ENCODE measurements at regions not wholly inside any gene's neighbourhood (a gene's known extent, or its start where the extent isn't known, plus 50 kb on each side); places are given as distances from the start of the nearest gene placed in this dataset.

DNA sequence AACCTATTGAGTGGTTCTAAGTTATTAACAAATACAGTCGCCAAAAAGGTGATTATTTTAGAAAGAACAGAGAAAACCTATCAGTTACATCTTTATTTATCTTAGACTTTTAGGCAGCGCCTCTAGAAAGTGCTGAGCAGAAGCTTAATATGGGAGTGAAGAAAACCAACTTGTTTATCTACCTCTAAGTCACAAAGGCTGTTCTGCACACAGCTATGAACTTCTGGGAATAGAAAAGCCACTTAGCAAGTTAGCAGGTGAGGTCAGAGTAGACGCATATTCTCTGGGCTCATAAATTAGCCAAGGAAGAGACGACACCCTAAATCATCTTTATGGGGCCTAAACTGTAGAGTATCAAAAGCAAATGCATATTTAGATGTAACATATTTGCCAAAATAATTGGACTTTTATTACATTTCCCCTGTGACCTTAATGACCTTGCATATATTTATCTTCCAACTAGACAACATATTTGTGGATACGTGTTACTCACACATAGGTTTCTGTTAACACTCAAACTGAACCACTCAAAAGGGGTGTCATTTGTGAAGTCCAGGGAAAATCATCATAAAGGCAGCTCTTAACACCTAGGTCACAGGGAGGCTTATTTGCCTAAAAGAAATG, 267.1 kb downstream of the ADGB start:
- no peak for DNase-seq (ENCODE audit: low spot score)

DNA sequence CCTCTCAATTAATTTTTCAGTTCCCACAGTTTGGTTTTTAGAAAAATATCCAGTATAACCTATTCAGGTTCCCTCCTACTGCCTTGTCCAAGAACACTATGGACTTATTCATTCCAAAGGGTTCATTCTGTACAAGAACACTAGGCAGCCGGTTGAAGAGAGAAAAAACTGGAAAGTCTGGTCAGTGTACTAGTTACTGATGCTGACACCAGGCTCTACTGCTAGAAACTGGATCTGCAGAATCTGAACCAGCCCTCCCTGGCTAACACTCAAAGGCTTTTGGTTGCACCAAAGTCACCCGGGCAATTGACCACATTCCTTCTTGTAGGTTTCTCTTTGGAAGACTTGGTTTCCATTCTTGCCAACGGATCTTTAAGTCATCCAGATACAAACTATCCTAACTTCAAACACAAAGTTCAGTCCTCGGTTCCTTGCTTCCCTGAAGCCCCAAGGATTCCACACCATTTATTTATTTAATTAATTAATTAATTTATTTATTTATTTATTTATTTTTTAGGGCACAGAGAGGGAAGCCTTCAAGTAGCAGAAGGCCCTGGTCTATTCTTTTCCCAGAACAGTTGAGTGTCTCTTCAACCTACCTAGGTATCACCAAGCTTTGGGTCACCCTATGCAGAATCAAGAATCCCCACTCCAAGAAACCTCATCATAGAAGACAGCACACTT, 268.1 kb downstream of the ADGB start:
- no peak for DNase-seq (ENCODE audit: low spot score)

DNA sequence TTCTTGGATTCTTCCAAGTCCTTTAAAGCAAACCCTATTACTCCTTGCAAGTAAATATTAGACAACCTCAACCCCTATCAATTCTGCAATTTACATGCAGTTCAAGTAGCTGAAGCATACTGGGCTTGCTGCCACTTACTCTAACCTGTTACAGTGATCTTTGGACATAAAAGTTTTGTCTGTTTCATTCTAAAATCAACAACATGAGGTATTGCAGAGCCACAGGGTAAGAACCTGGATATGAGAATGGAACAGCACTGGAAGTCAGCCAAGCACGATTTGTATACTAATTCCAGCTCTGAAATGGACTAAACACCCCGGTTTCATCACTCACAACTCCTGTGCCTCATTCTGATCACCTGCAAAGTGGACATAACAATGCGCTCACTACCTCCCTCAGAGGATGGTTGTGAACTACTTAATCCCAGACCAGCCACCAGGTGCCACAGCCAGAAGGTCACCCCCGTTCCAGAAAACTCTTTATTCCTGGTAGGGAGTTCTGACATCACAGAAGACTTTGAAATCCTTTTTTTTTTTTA, 270.0 kb downstream of the ADGB start:
- no peak for DNase-seq (ENCODE audit: low spot score)

DNA sequence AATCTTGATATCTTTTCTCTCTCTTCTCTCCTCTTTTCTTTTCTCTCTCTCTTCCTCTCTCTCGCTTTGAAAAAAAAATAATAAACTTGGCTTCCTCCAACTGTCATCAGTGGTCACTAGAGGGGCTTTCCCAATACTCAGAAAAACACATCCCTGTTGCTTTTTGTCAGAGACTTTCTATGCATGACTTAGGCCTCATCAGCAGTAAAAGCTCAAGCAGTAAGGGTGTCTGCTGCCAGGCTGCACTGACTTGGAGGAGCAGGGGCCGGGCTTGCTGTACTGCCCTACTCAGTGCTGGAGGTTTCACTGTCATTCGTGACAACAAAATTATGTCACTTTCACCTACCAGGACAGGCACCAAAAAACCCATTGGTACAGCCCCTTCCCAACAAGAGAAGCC, 272.0 kb downstream of the ADGB start:
- DNase-seq (ENCODE audit: low spot score), result no peak

DNA sequence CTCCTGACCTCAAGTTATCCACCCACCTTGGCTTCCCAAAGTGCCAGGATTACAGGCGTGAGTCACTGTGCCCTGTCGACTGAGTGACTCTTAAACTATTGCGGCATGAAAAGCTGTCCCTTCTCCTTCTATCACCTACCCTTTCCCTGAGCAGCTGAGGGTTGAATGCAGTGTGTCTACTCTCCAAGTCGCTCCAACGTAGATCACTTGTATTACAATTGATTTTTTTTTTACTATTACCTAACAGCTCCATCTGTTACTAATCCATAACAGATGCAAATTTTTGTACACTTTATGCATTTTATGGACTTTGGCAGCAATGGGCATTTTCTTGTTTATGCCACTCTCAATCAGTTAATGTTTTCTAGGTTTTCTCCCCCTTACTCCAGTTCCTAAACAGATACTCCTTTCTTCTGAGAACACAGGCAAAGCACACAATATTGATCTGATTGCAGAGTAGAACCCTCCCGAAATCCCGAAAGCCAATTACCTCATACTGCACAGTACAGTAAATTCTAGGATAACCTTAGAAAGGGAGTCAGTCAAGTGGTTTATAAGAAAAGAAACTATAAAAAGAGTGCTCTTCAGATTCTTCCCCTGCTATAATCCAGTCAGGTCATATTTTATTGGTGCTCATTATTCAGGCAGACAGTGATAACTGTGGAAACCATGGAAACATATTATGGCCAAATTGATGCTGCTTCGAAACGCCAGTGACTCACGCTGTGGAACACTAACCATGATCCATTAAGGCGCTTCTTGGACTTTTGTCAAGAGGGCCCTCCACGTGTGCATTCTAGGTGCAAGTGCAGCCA, 273.0 kb downstream of the ADGB start:
- DNase-seq (ENCODE audit: low spot score), result no peak

DNA sequence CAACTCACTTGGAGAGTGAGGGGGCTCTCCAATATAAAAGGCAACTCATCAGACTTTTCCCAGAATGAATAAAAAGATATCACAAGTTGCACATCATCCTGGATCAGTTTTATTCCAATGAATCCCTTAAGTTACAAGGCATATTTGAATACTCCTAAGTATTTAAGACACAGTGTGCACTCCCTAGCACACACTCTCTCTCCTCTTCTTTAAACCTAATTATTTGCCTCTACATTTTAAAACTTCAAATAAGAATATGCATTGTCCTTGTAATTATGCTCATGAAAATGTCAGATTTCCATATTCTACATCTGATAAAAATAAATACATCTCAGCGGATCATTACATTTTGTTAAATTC, 273.6 kb downstream of the ADGB start:
- DNase-seq (ENCODE audit: low spot score), result no peak

DNA sequence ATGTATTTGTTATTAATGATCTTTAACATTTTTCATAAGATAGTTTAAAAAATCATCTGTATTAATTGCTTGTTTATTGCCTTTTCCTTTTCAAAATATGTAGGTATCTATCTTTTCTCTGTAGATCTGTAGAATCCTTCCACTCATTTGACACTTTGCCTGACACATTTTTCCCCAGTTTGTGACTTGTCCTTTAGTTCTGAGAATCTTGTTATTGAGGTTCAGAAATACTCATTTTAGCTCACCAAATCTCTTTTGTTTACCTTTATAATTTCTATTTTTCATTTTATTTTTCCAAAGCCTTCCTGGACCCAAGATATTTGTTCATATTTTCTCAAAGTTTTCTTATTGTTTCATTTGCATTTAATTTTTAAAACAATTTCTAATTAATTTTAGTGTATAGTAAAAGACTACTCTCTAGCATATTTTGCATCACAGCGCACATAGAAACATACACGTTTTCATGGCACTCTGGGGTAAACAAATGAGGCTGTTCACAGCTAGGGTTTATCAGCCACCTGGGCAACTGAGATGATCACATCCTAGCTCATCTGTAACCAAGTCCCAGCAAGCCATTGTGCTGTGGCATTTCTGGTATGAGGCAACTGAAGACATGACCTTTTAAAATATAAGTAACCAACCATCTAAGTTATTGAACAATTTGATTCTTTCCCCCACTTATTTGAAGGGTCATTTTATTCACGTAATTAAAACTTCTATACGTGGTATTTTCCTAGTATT, 275.7 kb downstream of the ADGB start:
- no peak for DNase-seq (ENCODE audit: low spot score)

DNA sequence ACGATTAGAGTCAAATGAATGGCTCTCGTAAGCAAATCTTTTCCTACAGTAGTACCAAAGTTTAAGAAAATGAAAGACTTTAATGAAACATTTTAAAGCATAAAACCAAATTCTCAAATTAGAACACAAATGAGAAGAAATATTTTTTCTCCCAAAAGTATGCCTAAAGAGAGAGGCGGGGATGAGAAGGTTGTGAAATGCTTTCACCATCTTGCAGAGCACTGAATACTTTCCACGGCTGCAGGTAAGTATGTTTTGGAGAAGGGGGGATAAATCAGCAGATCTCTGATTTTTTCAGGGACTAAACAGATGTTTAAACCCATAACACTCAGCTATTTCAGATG, 277.1 kb downstream of the ADGB start:
- no peak for DNase-seq (ENCODE audit: low spot score)

DNA sequence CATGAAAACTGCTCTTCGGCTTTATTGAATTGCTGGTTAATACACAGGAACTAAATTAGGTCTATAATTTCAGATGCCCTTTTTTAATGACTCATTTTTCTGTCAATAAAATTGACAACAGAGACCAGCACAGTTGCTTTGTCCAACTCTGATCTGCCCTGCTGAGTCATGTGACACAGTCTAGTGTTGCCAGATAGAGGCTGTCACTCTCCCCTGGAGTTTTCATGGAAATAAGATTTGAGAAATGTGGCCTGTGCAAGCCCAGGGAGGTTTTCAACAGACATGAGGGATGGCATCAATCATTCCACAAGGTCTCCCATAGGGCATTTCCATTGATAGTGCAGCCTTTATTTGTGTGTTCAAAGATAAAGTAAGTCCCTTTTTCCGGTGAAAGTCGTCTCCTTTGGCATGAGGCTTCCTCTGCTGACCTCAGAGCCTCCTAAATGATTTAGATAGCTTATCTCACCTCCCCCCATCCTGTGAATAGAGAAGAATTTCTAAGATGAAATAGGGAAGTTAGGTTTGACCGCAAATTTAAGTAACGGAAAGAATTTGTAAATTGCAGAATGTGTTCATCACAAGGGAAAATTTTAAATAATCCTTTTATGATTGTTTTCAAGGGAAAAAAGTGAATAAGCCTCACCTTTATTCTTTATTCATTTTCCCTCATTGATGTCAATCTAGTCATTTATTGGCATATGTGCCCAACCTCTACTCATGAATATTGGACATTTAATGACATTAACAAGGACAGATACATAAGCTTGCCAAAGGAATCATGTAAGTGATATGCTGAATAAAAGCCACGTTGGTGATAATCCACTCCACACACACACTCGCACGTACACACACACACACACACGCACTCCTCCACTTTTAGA, 277.7 kb downstream of the ADGB start:
- DNase-seq (ENCODE audit: low spot score), result no peak

DNA sequence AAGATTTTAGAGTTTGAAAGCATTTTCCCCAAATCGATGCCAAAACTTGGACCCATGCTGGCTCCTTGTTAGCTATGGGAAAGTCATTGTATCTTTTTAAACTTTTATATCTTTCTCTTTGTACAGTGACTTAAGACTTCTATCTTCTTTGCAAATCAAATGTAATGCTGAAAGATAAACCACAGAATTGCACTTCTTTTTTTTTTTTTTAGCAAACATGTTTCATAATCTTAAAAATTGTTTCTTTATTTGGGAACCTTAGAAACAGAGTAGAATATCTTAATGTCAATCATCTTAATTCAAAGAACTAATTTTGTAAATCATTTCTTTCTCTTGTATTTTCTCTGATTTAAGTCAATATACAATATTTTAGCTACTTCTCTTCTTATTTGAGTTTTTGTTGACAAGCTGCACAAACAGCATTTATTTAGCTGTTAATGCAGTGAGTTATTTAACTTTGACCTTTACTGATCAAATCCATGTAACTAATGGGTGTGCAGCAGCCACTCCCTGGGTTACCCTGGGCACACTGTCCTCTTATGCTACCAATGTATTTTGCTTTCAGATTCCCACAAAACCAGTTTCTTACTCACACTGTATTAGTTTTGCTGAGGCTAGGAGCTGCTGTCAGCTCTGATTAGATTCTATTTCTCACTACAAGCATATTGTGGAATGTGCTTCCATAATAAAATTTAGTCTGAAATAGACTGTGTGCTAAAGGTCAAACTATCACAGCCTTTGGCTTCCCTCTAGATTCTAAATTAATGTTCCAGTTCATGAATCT, 279.6 kb downstream of the ADGB start:
- DNase-seq (ENCODE audit: low spot score), result no peak

DNA sequence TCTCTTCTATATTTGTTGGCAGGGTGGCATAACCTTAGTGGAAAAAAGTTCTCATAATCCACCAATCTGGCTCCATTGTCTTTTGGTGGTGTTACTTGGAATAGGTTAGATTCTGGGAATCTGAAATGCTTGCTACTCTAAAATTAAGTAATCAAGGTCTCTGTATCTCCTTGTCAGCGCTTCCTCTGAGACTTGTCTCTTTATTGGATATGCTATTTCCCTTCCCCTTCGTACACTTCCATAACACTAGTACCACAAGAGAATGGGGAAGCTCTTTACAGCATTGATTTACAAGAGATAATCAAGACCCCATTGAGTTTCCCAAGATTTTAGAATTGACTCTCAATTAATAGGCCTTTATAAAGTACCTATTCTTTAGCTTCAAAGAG, 280.2 kb downstream of the ADGB start:
- no peak for DNase-seq (ENCODE audit: low spot score)

DNA sequence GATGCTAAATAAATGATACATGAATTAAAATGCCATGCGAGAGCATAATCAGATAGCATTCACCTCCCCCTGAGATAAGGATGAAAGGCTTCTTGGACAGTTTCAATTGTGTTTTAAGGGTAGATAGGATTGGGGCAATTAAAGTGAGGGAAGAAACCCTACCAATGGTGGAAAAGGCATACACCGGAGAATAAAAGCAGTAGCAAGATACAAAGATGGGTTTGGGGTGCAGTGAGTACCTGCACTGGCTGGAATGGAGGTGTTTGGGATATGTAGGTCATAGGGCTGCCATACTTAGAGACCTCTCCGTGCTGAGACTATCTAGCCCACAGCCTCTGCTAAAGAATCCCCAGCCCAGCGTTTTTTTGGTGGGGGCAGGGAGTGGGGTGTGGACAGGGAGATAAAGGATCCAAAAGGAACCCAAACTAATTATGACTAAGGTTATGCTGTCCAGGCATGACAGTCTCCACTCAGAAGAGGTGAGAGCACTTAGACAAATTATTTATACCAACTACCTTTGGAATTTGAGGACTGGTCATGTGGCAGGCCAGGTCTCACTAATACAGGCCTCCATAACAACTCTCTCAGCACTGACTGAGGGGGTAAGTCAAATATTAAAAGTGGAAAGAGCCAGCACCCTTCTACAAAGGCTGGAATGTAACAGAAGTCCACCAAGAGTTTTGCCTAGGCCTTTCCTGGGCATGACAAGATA, 280.8 kb downstream of the ADGB start:
- no peak for DNase-seq (ENCODE audit: low spot score)

DNA sequence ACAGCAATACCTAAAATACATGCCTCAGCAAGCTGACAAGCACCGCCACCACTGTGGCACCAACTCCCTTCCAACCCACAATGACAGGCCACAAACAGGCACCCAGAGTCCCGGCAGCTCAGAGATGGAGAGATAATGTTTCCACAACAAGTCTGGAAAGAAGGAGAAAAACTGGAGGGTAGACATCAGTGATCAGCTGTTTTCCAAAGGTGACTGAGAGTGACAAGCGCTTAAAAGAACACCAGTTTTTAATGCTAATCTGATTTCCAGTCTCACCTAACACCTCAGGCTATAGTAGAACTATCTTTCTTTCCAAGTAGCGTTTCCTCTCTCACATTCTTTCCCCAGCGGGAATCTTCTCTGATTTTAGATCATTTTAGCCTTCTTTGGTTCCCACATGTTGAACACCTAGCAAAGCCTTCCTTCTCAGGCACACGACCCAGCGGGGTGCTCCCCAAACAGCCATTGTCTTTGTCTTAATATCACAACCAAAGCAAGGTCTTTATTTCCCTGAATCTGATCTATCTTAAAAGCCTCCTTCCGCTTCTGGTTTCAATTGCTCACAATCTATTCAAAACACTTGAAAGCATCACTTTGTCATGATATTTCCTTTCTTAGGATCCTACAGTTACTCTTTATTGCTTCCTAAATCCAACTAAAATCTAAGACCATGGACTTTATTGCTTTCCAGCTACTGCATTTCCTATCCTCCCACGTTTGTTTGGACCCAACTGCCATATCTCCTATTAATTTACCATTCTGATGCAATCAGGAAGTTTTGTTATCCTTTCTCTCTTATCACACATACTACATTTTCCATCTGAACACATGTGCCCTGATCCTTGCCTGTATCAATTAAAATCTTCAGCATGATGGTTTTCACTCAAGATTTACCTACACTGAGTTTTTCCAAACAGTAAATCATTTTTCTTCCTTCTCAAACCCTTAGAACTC, 282.7 kb downstream of the ADGB start:
- no peak for DNase-seq (ENCODE audit: low spot score)

DNA sequence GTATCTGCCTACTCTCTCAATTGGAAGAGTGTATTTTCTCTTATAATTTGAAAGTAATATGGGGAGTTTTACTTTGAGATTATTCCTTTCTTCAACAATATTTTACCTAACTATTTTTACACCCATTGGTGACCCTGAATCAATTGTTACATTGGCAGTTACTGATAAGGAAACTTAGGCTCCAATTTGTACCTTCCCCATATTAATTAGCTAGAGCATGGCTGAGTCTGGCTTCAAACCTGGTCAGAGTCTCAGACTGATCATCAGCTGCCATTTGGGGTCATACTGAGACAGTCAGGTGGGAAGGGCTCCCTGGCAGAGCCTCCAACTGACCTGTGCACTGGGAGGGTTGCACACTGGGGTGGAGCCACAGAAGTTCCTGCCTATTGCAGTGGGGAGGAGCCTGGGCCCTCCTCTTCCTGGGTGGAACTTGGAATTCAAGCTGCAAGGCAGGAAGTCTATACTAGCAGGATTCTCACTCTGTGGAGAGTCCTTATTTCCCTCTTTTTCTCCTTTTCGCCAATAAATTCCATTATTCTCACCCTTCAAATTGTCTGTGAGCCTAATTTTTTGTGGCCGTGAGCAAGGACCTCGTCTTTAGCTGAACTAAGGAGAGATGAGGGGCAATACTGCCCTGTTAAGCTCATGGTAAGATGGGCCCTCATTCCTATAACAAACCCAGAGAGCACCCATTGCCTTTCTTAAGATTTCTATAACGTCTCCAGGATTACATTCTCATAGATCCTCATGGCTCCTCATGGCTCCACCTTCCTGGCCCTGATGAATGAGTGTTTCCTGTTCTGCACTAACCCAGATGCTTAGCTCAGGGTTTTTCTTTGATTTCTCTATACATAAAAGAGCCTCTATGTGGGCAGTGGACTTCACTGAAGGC, 285.1 kb downstream of the ADGB start:
- no peak for DNase-seq (ENCODE audit: low spot score)

DNA sequence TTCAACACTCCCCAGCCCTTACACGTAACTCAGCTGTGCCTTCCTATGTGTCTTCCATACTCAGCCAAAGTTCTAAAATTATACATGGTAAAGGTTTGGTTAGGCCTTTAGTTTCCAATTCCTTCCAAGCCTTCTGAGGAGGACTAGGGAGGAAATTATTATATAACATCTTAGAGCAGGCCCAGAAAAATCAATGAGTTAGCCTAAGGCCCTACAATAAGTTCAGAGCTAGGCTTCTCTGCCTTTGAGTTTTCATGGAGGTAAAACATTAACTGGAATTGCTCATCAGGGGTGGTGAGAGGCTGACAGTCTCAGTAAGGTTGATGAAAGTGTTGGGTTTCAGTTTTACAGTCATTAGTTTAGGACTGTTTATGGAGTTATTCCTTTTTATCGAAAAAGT, 286.0 kb downstream of the ADGB start:
- no peak for DNase-seq (ENCODE audit: low spot score)

DNA sequence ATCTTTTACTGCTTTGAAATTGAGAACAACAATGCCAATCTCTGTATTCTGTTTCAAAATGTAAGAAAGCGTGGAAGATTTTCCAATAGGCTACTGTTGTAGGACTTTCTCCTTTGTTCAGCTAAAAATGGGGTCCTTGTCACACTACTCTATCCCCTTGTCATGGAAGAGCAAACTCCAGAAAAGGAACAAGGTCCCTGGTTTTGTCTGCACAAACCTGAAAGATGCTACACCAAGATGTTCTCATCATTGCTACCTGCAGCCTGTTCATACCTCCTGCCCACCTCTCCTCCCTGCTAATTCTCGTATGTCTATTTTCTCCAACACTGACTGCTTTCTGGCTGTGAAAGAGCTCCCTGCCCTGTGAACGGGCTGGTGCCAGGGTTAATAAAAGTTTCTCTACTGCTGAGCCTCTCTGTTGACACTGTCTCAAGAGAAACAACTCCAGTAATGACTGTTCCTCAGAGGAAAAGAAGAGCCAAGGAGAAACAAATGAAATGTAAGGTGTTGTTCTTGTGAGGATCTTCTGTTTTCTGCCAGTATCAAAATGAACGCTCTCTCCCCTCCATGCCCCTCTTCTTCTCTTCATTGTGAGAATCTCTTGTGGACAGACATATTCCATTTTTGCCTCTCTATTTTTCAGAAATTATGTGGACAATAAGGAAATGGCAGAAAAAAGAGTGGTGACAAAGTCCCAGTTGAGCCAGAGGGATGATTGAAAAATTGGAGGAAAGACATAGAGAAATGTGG, 287.1 kb downstream of the ADGB start:
- DNase-seq (ENCODE audit: low spot score), result no peak

Data from pons (tissue), 1 donor.